Myocyte (in vitro differentiated cells): ENCODE measurements at regions not wholly inside any gene's neighbourhood (a gene's known extent, or its start where the extent isn't known, plus 50 kb on each side); places are given as distances from the start of the nearest gene placed in this dataset.

Experiments used
- DNase-seq: peaks from one replicate; pipeline ENCODE4 v3.0.0-alpha.2; 2012; ENCODE audit warnings: low read depth

DNA sequence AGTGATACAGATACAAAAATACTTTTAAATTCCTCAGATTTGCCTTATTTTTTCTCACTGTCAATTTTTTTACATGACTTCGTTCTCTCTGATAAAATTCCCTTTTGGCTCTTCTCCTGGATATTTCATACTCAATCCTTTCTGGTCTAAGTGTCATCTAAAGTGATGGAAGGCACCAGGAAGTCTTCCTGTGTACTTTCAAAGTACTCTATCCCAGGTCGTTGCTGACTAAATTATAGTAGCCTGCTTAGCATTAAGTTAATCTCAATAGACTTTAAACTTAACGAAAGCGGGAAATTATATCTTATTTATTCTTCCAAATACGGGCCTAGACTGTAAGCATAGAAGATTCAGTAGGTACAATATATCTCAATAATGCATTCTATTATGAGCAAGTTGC, 67.8 kb downstream of the CASP12 start:
- DNase-seq, result no peak

DNA sequence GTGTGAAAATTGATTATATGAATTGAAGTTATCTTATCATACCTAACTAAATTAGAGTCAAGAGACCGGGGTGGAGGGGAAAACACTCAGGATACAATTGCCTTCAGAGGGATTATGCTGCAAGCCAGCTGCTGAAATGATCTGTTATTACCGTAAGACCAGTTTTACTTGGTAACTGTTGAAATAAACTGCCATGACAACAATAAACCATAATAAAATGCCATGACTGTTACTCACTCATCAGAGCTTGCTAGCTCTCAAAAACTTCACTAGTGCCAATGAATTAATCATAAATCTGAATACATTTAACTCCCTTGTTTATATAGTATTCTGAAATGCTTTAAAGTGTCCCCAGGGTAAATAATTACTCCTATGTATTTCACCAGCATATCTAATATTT, 68.2 kb downstream of the CASP12 start:
- peak; percentile 78 for DNase-seq

DNA sequence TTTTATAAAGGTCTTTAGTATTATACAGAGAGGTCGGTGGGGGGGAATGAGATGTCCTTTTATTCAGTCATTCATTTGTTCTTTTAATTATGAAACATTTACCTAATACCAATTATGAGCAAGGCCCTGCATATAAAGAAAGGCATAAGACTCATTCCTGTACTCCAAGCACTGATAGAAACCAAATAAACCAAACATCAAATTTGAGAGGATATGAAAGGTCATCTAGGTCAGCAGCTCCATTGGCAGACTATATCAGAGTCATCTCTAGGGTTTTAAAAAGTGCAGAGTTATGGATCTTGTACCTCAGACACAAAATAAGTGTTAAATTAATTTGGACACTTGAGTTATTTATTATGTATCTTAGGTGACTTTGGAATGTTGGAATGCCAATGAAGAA, 71.5 kb downstream of the CASP12 start:
- no peak for DNase-seq

DNA sequence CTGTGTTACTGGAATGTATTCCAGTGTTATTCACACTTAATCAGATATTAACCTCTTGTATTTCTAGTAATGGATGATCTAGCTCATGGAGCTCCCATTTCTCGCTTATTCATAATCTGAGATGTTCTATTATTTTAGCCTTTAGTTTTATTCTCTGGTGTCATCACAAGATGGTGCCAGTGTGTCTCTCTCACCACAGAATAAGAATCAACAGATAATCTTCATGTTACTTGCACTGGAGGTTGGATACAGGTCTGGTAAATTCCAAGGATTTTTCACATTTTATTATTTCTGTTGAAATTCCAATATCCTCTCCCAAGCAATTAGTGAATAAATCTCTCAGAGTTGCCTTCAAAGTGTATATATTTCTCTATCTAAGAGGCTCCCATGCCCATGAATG, 74.6 kb downstream of the CASP12 start:
- DNase-seq, result peak; percentile 8

DNA sequence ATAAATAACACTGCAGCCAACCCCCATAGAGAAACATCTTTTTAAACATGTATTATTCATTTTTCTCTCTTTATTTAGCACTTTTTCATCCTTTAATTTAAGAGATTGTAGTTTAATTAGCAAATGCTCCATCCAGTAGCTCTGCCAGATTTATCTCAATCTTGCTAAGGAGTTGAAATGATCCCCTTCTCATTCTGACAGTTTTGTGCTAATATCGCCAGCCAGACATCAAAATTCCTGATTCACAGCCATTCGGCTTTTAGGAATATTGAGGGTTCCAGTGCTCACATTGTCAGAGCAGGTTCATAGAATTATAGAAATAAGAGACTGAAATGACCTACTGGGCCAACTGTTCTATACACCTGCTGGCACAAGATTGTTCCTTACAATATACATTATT, 77.8 kb downstream of the CASP12 start:
- DNase-seq, result no peak

DNA sequence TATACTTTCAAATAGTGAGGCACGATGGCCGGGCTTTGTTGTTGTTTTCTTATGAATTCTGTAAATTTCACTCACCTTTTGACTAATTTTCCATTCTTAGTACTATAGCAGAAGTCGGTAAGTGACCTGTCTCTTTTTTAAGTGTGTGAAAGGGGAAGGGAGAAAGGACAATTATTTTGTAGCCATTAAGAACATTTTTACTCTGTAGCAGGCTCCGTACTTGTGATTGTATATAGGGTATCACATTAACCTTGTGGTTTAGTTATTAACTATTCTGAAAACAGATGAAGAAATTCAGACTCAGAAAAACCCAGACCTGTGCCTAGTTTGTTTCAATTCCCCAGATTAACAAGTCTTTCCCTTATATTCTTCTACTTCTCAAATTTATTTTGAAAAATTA, 78.7 kb downstream of the CASP12 start:
- no peak for DNase-seq

DNA sequence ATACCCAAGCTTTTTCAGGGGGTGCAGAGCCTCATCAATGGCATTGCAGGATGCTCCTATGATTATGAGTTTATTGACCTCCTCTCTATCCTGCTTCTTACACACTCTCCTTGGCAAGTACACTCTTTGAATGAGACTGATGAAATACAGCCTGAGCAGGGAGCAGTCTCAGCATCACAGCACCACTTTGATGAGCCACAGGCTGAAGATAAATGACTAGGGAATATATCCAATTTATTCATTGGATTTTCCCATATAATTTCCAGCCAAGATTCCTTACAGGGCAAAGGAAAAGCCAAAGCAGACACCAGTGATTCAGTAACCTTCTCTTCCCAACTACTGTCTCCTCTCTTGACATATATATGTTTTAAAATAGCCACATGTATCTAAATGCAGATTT, 79.2 kb downstream of the CASP12 start:
- DNase-seq, result no peak

DNA sequence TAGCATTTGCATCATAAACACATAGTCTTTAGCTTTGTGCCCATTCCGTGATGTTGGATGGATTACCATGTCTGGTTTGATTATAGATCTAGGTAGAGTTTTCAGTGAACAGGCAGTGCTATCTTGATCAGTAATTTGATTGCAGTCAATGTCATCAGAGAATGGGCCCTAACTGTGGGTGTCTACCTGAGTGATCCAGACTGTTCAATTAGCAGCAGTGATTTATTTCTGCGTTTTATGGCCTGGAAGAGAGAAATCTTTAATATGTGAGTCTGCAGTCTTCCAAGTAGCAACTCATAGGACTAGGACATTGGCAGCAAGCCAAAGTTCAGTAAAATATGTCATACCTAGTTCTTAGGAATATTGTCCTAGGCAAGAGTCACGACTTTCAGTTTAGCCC, 80.3 kb downstream of the CASP12 start:
- peak; percentile 3 for DNase-seq

DNA sequence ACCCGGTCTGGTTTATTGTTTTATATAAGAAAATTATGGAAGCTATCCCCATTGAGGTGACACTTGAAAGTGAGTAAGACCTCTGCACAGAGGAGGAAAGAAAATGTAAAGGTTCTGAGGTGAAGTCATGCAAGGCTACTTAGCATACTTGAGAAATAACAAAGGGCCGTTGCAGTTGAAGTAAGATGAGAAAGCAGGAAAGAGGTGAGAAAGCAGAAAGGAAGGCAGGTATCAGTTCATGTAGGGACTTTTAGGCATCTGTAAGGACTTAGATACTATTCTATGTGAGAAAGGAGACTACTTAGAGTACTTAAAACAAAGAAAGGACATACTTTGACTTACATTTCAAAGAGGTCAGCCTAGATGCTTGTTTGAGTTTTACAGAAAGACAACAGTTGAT, 84.7 kb downstream of the CASP12 start:
- no peak for DNase-seq

DNA sequence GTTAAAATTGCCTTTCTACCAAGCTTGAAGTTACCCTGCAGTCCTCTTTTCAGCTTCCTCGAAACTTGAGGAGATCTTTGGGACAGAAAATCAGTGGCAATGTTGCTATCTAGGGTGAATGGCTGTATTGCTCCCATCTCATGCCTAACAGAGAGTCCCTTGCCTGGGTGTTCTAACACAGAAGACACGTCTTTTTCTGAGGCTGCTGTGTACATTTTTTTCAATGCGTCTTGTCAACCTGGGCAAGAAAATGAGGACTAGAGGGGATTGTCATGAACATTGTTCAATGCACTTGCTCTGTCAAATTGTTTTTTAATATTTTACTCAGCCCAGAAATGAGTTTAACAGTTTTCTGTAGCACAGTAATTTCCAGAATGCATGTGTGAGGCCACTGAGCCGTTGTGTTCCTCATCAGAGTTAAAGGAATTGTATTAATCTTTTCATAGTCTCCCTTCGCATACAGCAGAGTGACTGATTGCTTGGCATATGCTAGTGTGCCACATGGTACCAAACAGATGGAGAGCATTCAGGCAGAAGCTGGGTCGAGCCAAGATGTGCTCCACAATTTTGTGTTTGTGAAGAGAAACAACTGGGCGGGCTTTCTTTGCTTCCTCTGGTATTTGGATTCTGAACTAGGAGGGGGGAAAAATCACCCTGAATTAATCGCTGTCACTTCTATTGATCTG, 86.0 kb downstream of the CASP12 start:
- no peak for DNase-seq

DNA sequence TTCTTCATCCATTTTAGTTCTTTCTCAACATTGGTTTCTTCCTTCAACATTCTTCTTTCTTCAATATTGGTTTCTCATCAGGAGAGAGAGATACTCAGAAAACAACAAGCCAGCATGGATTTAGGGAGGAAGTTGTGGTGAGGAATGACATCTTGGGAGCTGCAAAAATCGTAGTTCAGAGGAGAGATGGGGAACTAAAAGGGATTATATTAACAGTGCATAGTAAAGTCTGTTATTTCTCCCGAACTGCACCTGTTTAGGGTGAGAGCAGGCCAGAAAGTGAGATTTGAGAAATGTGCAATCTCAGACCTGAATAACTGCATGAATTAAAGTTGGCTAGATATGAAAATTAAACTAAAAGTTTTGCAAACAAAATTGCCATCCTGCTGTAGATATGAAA, 94.5 kb downstream of the CASP12 start:
- no peak for DNase-seq

DNA sequence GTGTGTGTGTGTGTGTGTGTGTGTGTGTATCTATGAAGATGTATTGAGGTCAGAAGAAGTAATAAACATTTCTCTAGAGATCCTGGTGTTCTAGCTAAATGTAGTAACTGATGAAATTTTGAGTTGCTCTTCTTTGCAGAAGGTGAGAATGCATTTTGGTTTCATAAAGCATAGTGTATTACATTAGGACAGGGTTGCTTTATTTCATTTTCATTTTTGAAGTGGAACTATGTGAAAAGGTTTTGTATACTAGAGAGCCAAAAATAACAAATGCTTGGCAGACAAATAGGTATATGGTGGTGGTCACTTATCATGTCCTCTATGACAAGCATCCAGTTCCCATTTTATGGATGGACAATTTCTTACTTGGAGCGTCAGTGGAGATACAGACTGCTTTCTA, 99.0 kb downstream of the CASP12 start:
- no peak for DNase-seq

DNA sequence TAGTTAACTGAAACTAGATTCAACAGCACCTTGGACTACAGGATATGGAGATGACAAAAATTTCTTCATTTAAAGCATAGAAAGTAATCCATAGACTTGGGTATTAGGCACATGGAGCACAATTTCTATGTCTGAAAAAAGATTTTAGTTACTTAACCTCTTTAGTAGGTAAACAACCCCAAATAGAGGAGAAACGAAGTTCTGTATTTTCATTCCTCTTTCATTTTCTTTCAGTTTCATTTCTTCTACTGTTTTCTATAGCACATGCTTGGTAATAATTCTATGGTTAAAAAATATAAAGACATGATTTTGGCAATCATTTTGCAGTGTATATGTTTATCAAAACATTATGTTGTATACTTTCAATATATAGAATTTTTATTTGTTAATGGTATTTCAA, 99.5 kb downstream of the CASP12 start:
- DNase-seq, result no peak

DNA sequence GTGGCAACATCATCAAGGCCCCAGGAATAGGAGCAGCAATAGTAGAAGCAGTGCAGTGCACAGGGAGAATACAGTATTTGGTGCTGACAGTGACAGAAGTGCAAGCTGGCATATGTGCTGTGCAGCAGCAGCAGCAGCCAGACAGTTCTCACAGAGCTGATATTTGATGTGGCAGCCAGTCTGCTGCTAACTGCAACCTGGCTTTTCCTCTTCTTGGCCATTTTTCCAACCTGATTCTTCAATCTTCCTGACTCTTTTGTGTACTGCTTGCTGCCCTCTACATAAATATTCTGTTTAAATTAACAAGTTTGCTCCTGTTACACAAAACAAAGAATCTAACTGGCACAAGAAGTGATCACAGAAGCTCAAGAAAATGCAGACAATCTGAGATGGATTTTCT, 102.0 kb downstream of the CASP12 start:
- DNase-seq, result no peak

DNA sequence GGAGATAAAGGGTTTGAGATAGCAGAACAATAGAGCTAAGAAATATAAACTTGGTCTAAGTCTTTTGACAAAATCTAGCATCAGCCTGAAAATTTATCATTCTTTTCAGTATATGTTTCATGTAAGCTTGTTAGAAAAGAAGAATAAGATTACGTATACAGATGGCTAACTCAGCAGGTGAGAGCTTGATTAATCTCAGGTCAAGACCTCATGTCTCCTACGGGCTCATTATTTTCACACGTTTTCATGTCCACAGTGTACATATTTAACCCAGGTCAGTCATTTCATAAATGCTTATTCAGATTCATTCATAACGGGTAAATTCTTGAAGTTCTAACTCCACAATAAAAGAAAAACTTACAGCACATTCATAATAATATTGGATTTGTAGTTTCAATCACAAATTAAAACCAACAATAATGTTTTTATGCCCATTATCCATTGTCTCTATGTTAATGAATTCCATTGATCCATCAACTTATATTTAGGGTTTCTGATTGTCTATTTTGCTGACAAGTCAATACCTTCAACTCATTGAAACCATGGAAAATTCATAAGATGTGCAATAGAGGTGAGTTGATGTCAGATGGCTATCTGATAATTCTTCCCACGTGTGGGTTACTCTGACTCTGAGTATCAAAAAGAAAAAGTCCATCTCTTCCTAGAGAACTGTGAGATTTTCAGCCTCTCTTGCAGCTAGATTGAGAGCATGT, 102.6 kb downstream of the CASP12 start:
- DNase-seq, result no peak

DNA sequence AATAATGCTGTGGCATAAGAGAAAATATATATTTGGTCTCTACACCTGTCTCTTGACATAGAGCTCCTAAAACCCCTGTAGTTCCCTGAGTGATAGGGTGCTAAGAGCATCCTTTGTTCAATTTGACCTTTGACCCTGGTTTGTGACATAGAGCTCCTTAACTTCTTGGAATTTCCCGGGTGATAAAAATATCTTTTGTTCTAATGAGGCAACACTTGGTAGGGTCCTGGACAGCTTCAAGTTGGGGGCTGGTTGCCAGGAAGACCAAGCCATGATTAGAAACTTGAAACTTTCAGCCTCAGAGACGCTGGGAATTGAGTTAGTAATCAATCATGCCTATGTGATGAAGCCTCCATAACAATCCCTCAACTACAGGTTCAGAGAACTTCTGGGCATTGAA, 105.4 kb downstream of the CASP12 start:
- no peak for DNase-seq

DNA sequence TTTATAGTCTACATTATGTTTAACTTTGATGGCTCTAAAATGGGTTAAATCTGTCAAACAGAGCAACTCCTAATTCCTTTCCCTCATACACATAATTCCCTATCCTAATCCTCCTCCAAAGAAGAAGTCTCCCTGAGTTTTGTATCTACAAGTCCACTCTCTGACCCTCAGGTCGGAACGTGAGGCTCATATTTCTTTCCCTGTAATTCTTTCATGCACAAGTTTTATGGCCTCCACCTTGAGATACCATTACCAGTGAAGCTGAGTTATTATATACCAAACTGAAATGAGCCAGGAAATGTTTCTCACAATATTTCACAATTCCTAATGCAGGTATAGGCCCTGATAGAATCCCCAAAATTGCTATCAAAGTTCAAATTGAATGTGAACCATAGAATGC, 106.4 kb downstream of the CASP12 start:
- no peak for DNase-seq

DNA sequence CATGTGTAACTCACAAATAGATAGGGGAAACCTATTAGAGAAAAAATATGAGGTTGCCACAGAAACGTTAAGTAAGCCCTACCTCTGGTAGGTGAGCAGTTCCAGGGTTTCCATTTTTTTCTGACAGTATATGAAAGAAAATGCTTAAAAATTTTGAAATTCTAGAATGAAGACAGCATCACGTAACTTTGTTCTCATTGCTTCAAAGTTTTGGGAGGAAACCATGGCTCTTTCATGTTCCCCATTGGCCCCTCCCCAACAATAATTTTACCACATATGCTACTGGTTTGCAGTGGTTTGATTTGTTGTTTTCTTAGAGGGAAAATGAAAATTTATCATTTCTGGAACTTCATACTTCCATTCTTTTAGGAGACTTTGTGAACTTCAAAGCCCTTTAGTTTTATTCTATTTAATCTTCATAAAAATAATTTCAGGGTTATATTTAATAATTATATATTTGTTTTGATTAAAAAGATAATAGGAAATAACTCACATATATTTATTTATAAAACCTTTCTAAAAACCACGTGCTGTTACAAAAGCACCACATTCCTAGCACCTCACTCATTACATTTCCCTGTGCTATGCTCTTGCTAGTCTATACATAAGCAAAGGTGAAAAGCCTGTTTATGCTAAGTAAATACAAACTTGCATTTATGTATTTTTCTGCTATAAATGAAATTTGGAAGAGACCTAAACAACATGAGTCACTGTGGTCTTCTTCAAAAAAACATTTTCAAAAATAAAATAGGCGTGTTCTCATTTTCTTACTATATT, 113.4 kb downstream of the CASP12 start:
- DNase-seq, result no peak

DNA sequence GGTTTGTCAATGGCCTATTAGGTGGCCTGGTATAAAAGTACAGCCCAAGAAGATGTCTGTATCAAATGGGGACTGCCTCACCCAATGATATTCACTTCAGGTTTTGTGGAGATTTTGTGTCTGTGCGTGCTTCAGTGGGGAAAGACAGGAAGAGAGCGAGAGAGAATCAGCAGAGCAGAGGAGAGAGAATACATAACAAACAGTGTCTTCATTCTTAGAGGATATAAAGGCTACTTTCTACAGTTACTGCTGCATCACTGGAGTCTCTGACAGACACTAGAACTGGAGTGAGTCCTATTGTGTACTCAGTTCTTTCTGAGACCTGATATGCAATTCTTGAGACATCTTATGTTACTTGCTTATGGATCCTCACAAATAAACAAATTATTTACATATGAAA, 115.0 kb downstream of the CASP12 start:
- DNase-seq, result no peak

DNA sequence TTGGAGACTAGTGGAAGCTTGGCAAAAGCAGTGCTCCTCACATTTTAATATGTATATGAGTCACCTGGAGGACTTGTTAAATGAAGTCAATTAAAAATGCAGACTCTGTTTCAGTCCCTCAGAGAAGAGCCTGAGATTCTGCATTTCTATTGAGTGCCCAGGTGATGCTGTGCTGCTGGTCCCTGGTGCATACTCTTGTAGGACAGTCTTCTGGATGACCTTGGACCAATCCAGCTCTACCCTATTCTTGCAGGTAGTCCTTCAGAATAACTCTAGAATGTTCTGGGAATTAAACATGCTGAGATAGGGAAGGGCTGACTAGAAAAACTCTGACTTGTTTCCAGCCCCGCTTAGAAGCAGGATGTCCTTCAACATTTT, 115.9 kb downstream of the CASP12 start:
- no peak for DNase-seq

DNA sequence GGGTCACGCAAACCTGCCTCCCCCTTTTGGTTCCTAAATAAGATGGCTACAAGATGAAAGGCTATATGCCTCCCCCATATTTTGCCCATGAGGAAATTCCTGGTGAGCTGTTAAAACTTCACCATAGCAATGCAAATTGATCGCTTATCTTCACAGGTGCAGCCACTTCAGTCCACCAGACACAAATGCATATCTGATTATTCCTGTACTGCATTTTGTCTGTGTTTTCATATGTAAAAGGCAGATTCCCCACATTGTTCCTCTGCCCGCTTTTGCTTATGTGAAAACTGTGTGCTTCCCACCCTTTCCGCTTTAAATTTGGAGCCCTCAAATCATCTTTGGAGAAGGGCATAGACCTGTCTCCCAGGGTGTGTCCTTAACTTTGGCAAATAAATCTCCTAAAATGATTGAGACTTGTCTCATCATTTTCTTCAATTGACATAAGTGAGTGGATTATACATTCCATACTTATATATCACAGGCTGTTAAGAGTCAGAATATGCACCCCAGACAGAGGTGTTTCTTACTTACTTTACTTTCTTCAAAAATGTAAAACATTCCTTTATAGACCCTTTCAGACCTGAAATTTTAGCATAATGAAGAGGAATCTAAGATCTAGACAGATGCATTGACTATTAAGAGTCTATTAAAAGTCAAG, 116.4 kb downstream of the CASP12 start:
- DNase-seq, result no peak

DNA sequence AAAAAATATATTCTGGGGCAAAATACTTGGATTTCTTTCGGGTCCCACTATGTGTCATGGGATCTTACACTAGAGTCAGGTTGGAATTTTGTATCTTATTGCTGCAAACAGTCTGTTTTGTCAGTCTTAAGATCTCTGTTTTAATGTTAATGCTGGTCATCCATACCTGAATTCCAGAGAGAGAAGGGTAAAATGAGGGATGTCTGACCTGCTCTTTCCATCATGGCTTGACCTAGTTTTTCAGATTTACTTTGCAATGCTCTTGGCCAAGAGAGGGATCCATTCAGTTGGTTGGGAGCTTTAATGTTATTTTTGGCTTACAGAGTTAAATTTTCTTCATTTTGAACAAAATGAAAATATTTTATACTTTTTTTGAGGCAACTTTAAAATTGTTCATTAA, 117.2 kb downstream of the CASP12 start:
- no peak for DNase-seq
